HG02678 (cell line): ENCODE measurements at regions not wholly inside any gene's neighbourhood (a gene's known extent, or its start where the extent isn't known, plus 50 kb on each side); places are given as distances from the start of the nearest gene placed in this dataset.
"Not testable (repeated sequence)": the region's sequence is repeated elsewhere in the genome, so short reads cannot be mapped to it uniquely, and the experiment has no call there.

Source experiments
- ATAC-seq: cut with Tn5 transposase; IDR thresholded peaks from one replicate; pipeline ENCODE4 v1.9.1; 2021; ENCODE audit warnings: mild to moderate bottlenecking, moderate library complexity; ENCODE audit not compliant: unreplicated experiment

- ATAC-seq, result no peak
These were observed 125.2 kb upstream of the TFPI start for GRCh38 chr2:187679454-187679853.

- ATAC-seq, result no peak
These were observed 129.9 kb upstream of the TFPI start for GRCh38 chr2:187684174-187684573.

GRCh38 chr2:187686416-187687024, 132.3 kb upstream of the TFPI start:
- no peak for ATAC-seq

GRCh38 chr2:187687585-187687984, 133.3 kb upstream of the TFPI start:
- no peak for ATAC-seq

- no peak for ATAC-seq
These were observed 135.1 kb upstream of the TFPI start for GRCh38 chr2:187689372-187689771.

GRCh38 chr2:187693923-187694322, 139.7 kb upstream of the TFPI start:
- no peak for ATAC-seq

GRCh38 chr2:187696644-187697043, 142.4 kb upstream of the TFPI start:
- ATAC-seq, result not testable (repeated sequence)

GRCh38 chr2:187698374-187699110, 144.3 kb upstream of the TFPI start:
- no peak for ATAC-seq

- ATAC-seq, result no peak
These were observed 147.9 kb upstream of the TFPI start for GRCh38 chr2:187702157-187702556.

GRCh38 chr2:187708272-187708671, 154.0 kb upstream of the TFPI start:
- no peak for ATAC-seq

- ATAC-seq, result no peak
These were observed 154.8 kb upstream of the TFPI start for GRCh38 chr2:187709065-187709464.

- no peak for ATAC-seq
These were observed 156.7 kb upstream of the TFPI start for GRCh38 chr2:187710791-187711521.

GRCh38 chr2:187715590-187715989, 161.4 kb upstream of the TFPI start:
- no peak for ATAC-seq

GRCh38 chr2:187716301-187716700, 162.1 kb upstream of the TFPI start:
- no peak for ATAC-seq

- no peak for ATAC-seq
These were observed 163.9 kb upstream of the TFPI start for GRCh38 chr2:187718092-187718491.

GRCh38 chr2:187719510-187719909, 165.3 kb upstream of the TFPI start:
- no peak for ATAC-seq

- no peak for ATAC-seq
These were observed 194.7 kb upstream of the TFPI start for GRCh38 chr2:187748958-187749357.

- no peak for ATAC-seq
These were observed 195.7 kb upstream of the TFPI start for GRCh38 chr2:187749804-187750431.

GRCh38 chr2:187768995-187769394, 214.8 kb upstream of the TFPI start:
- ATAC-seq, result no peak

- no peak for ATAC-seq
These were observed 215.2 kb upstream of the TFPI start for GRCh38 chr2:187769437-187769836.

GRCh38 chr2:187774551-187775071, 220.4 kb upstream of the TFPI start:
- no peak for ATAC-seq
